ENCODE measurements at regions not wholly inside any gene's neighbourhood (a gene's known extent, or its start where the extent isn't known, plus 50 kb on each side); places are given as distances from the start of the nearest gene placed in this dataset.

GRCh38 chr1:87206044-87206831 lies 122.4 kb upstream of the LMO4 start:
- no peaks in the 10 kb centered on the region for H3K9me3 Mint-ChIP-seq
- H3K4me1 Mint-ChIP-seq, result peaks cover 8 to 13% (median 12%) of the 10 kb centered on the region in 3 donors
- Histone ChIP-seq H3K27ac (ENCODE audit: low read depth, low read length) (no peak overlapping the region), H3K4me1 (ENCODE audit: insufficient read depth, low read length) (no peaks in the 10 kb centered on the region), H3K27me3 (ENCODE audit: insufficient read depth, low read length, poor library complexity, severe bottlenecking) (peaks cover 5% of the 10 kb centered on the region), H3K36me3 (ENCODE audit: insufficient read depth, low read length) (no peaks in the 10 kb centered on the region), H3K9me3 (ENCODE audit: low read length) (no peaks in the 10 kb centered on the region), H3K4me3 (ENCODE audit: low read length) (no peak overlapping the region)
- no peak overlapping the region for H3K27ac Mint-ChIP-seq
- no peaks in the 10 kb centered on the region for H3K36me3 Mint-ChIP-seq
- DNase-seq, result no peak
- ChIA-PET CTCF (no interaction called here), POLR2A (no interaction called here)
- H3K27me3 Mint-ChIP-seq, result peaks cover 12 to 32% of the 10 kb centered on the region in 2 donors
- no peak overlapping the region for H3K4me3 Mint-ChIP-seq

GRCh38 chr1:87208080-87208479 lies 120.6 kb upstream of the LMO4 start:
- CTCF ChIA-PET, result no interaction called here
- no peak for DNase-seq
- H3K4me3 ChIP-seq (ENCODE audit: low read length), result no peak overlapping the region
- Mint-ChIP-seq H3K4me1 (peaks cover 0 to 3% (median 1%) of the 10 kb centered on the region in 3 donors), H3K4me3 (no peak overlapping the region), H3K9me3 (no peaks in the 10 kb centered on the region), H3K36me3 (no peaks in the 10 kb centered on the region), H3K27ac (no peak overlapping the region), H3K27me3 (peaks cover 5 to 16% of the 10 kb centered on the region in 2 donors)
- no peak overlapping the region for H3K27ac ChIP-seq (ENCODE audit: low read depth, low read length)
- no peaks in the 10 kb centered on the region for H3K27me3 ChIP-seq (ENCODE audit: insufficient read depth, low read length, poor library complexity, severe bottlenecking)
- no peaks in the 10 kb centered on the region for H3K4me1 ChIP-seq (ENCODE audit: insufficient read depth, low read length)
- H3K9me3 ChIP-seq (ENCODE audit: low read length), result no peaks in the 10 kb centered on the region
- POLR2A ChIA-PET, result no interaction called here
- no peaks in the 10 kb centered on the region for H3K36me3 ChIP-seq (ENCODE audit: insufficient read depth, low read length)

DNA sequence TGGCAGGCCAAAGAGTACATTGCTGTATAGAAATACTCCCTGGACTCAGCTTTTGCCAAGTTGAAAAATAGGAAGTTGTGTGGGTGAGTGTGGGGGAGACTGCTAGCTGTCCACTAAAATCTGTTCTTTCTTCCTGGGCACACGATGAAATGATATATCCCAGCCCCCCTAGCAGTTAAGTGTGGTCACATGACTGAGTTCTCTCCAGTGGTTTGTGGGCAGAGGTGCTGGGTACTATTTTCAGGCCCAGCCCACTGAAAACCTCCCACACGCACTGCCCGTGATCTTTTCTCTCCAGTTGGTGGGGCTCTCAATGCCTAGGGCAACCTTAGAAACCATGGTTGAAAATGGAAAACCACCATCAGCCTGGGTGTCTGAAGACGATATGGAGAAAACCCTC lies 119.7 kb upstream of the LMO4 start:
- H3K9me3 Mint-ChIP-seq, result no peaks in the 10 kb centered on the region
- Histone ChIP-seq H3K36me3 (ENCODE audit: insufficient read depth, low read length) (no peaks in the 10 kb centered on the region), H3K4me3 (ENCODE audit: low read length) (no peak overlapping the region), H3K27ac (ENCODE audit: low read depth, low read length) (no peak overlapping the region), H3K9me3 (ENCODE audit: low read length) (no peaks in the 10 kb centered on the region), H3K4me1 (ENCODE audit: insufficient read depth, low read length) (no peaks in the 10 kb centered on the region), H3K27me3 (ENCODE audit: insufficient read depth, low read length, poor library complexity, severe bottlenecking) (no peaks in the 10 kb centered on the region)
- CTCF ChIA-PET, result no interaction called here
- H3K27ac Mint-ChIP-seq, result no peak overlapping the region
- H3K4me3 Mint-ChIP-seq, result no peak overlapping the region
- DNase-seq, result no peak
- peaks cover 5 to 16% of the 10 kb centered on the region in 2 donors for H3K27me3 Mint-ChIP-seq
- no peaks in the 10 kb centered on the region for H3K4me1 Mint-ChIP-seq
- H3K36me3 Mint-ChIP-seq, result no peaks in the 10 kb centered on the region
- POLR2A ChIA-PET, result no interaction called here

DNA sequence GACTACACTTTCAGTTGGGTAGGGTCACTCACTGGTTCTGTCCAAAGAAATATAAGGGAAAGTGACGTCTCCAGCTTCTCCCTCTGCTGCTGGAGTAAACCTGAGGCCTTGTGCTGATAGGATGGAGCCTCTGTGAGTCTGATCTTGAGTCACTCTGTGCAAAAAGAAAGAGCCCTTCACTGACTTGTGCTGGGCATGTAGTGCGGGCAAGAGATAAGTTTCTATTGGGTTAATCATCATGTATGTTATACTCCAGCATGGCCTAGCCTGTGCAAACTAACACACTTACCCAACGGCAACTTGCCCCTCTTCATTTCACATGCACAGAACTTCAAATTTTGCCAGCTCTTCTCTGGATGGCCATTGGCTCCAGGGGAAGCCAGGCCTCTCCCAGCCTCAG lies 118.5 kb upstream of the LMO4 start:
- H3K27me3 Mint-ChIP-seq, result peaks cover 5 to 16% of the 10 kb centered on the region in 2 donors
- no peaks in the 10 kb centered on the region for H3K27me3 ChIP-seq (ENCODE audit: insufficient read depth, low read length, poor library complexity, severe bottlenecking)
- H3K4me1 Mint-ChIP-seq, result no peaks in the 10 kb centered on the region
- H3K36me3 Mint-ChIP-seq, result no peaks in the 10 kb centered on the region
- H3K36me3 ChIP-seq (ENCODE audit: insufficient read depth, low read length), result no peaks in the 10 kb centered on the region
- no peak overlapping the region for H3K27ac Mint-ChIP-seq
- no peaks in the 10 kb centered on the region for H3K4me1 ChIP-seq (ENCODE audit: insufficient read depth, low read length)
- H3K9me3 Mint-ChIP-seq, result peaks cover 0 to 3% (median 0%) of the 10 kb centered on the region in 5 donors
- no peak overlapping the region for H3K27ac ChIP-seq (ENCODE audit: low read depth, low read length)
- no peak overlapping the region for H3K4me3 ChIP-seq (ENCODE audit: low read length)
- H3K9me3 ChIP-seq (ENCODE audit: low read length), result no peaks in the 10 kb centered on the region
- POLR2A ChIA-PET, result no interaction called here
- CTCF ChIA-PET, result no interaction called here
- H3K4me3 Mint-ChIP-seq, result no peak overlapping the region
- DNase-seq, result no peak

DNA sequence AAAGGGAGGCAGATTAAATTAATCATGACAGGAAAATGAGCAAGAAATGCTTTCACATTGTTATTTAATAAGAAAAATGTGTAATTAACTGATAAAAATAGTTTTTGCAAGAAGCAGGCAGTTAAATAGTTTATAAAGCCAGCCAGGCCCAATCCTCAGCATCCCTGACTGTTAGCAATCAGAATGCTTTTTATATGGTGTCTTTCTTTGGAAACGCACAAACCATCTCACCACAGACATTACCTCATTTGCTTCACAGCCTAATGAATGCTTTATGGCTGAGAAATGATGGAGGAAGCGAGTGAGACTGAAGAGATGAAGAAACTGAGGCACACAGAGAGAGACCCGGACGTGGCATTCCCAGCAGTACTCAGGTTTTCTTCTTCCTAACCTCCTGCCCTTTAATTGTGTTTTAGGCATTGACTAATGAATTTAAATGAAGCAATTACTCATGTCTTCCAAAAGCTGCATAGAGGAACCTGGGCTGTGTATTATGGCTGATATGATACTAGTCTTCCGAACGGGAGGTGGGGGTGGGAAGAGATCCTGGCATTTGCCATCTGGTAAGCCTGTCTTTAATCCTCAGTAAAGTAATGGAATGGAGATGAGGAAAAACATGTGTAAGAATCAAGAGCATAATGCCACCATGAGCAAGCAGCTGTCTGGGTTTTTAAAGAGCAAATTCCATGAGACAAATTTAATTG lies 116.1 kb upstream of the LMO4 start:
- Histone ChIP-seq H3K4me1 (ENCODE audit: insufficient read depth, low read length) (no peaks in the 10 kb centered on the region), H3K9me3 (ENCODE audit: low read length) (no peaks in the 10 kb centered on the region), H3K27ac (ENCODE audit: low read depth, low read length) (no peak overlapping the region), H3K36me3 (ENCODE audit: insufficient read depth, low read length) (no peaks in the 10 kb centered on the region), H3K4me3 (ENCODE audit: low read length) (no peak overlapping the region), H3K27me3 (ENCODE audit: insufficient read depth, low read length, poor library complexity, severe bottlenecking) (no peaks in the 10 kb centered on the region)
- CTCF ChIA-PET, result no interaction called here
- Mint-ChIP-seq H3K4me1 (no peaks in the 10 kb centered on the region), H3K27me3 (peaks cover 5 to 9% of the 10 kb centered on the region in 2 donors), H3K9me3 (peaks cover 0 to 11% (median 0%) of the 10 kb centered on the region in 5 donors), H3K4me3 (no peak overlapping the region), H3K36me3 (no peaks in the 10 kb centered on the region), H3K27ac (no peak overlapping the region)
- POLR2A ChIA-PET, result no interaction called here
- no peak for DNase-seq

DNA sequence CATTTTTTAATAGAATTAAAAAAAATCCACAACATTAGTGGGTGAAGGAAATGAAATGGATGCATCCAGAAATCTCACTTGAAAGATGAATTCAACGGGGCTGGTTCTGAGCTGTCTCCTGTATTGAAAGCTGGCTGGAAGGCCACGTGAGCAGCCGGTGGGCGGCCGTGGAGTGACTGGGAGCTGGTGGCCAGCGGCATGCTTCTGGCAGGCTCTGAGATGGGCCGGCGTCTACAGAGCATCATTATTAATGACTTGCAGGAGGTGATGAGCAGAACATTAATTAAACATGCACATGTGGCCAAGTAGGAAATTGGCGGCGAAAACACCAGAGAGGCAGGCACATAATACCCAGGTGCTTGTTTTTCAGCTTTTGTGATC lies 115.6 kb upstream of the LMO4 start:
- Histone ChIP-seq H3K4me3 (ENCODE audit: low read length) (no peak overlapping the region), H3K36me3 (ENCODE audit: insufficient read depth, low read length) (no peaks in the 10 kb centered on the region), H3K27ac (ENCODE audit: low read depth, low read length) (no peak overlapping the region), H3K9me3 (ENCODE audit: low read length) (no peaks in the 10 kb centered on the region), H3K27me3 (ENCODE audit: insufficient read depth, low read length, poor library complexity, severe bottlenecking) (no peaks in the 10 kb centered on the region), H3K4me1 (ENCODE audit: insufficient read depth, low read length) (no peaks in the 10 kb centered on the region)
- DNase-seq, result no peak
- ChIA-PET CTCF (no interaction called here), POLR2A (no interaction called here)
- no peaks in the 10 kb centered on the region for H3K4me1 Mint-ChIP-seq
- H3K9me3 Mint-ChIP-seq, result peaks cover 0 to 11% (median 3%) of the 10 kb centered on the region in 5 donors
- no peak overlapping the region for H3K27ac Mint-ChIP-seq
- H3K4me3 Mint-ChIP-seq, result no peak overlapping the region
- H3K27me3 Mint-ChIP-seq, result peaks cover 5 to 7% of the 10 kb centered on the region in 2 donors
- no peaks in the 10 kb centered on the region for H3K36me3 Mint-ChIP-seq

- no peak for DNase-seq
- ChIA-PET CTCF (no interaction called here), POLR2A (no interaction called here)
- Mint-ChIP-seq H3K27ac (no peak overlapping the region), H3K4me3 (no peak overlapping the region), H3K36me3 (no peaks in the 10 kb centered on the region), H3K27me3 (peaks cover 0 to 4% of the 10 kb centered on the region in 2 donors), H3K9me3 (peaks cover 0 to 11% (median 3%) of the 10 kb centered on the region in 5 donors), H3K4me1 (no peaks in the 10 kb centered on the region)
- Histone ChIP-seq H3K36me3 (ENCODE audit: insufficient read depth, low read length) (no peaks in the 10 kb centered on the region), H3K4me3 (ENCODE audit: low read length) (no peak overlapping the region), H3K27ac (ENCODE audit: low read depth, low read length) (no peak overlapping the region), H3K27me3 (ENCODE audit: insufficient read depth, low read length, poor library complexity, severe bottlenecking) (no peaks in the 10 kb centered on the region), H3K9me3 (ENCODE audit: low read length) (no peaks in the 10 kb centered on the region), H3K4me1 (ENCODE audit: insufficient read depth, low read length) (no peaks in the 10 kb centered on the region)
These were observed 113.1 kb upstream of the LMO4 start for GRCh38 chr1:87215592-87215991.

DNA sequence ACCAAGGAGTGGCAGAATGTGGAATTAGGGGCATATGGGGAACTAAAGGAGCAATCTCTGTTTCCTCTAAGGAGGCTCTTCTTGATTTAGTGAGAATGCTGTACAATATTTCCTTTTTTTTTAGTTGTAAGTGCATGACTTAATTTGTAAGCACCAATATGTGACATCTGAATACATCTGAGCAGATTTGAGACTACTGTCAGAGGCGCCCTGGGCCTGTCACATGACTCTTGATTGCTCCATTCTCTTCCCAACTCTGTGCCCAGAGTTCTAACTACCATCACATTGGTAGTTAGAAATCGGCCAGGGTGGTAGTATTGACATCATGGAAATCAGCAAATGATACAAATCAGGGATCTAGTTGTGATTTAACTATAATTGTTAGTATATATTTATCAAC lies 110.1 kb upstream of the LMO4 start:
- Mint-ChIP-seq H3K4me1 (no peaks in the 10 kb centered on the region), H3K4me3 (no peak overlapping the region), H3K27ac (no peak overlapping the region), H3K36me3 (no peaks in the 10 kb centered on the region), H3K27me3 (no peaks in the 10 kb centered on the region), H3K9me3 (peaks cover 0 to 11% (median 5%) of the 10 kb centered on the region in 5 donors)
- Histone ChIP-seq H3K4me1 (ENCODE audit: insufficient read depth, low read length) (no peaks in the 10 kb centered on the region), H3K9me3 (ENCODE audit: low read length) (no peaks in the 10 kb centered on the region), H3K4me3 (ENCODE audit: low read length) (no peak overlapping the region), H3K27me3 (ENCODE audit: insufficient read depth, low read length, poor library complexity, severe bottlenecking) (no peaks in the 10 kb centered on the region), H3K36me3 (ENCODE audit: insufficient read depth, low read length) (no peaks in the 10 kb centered on the region), H3K27ac (ENCODE audit: low read depth, low read length) (no peak overlapping the region)
- DNase-seq, result no peak
- POLR2A ChIA-PET, result no interaction called here
- CTCF ChIA-PET, result no interaction called here
